ENCODE measurements at regions not wholly inside any gene's neighbourhood (a gene's known extent, or its start where the extent isn't known, plus 50 kb on each side); places are given as distances from the start of the nearest gene placed in this dataset.
A peak's percentile ranks its signal among the peaks of the same experiment; 100 is the strongest.

DNA sequence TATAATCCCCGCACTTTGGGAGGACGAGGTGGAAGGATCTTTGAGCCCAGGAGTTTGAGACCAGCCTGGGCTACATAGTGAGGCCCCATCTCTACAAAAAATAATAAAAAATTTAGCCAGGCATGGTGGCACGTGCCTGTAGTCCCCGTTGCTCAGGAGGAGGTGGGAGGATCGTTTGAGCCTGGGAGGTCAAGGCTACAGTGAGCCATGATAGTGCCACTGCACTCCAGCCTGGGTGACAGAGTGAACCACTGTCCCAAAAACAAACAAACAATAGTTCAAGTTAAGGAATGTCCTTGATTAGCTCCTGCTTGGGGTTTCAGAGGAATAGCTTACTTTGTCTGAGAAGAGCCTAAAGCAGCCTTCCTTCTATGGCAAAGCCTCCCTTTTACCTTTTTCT is 51.7 kb upstream of the AMOTL2 start (continued):
- TF ChIP-seq, protein P1, sequence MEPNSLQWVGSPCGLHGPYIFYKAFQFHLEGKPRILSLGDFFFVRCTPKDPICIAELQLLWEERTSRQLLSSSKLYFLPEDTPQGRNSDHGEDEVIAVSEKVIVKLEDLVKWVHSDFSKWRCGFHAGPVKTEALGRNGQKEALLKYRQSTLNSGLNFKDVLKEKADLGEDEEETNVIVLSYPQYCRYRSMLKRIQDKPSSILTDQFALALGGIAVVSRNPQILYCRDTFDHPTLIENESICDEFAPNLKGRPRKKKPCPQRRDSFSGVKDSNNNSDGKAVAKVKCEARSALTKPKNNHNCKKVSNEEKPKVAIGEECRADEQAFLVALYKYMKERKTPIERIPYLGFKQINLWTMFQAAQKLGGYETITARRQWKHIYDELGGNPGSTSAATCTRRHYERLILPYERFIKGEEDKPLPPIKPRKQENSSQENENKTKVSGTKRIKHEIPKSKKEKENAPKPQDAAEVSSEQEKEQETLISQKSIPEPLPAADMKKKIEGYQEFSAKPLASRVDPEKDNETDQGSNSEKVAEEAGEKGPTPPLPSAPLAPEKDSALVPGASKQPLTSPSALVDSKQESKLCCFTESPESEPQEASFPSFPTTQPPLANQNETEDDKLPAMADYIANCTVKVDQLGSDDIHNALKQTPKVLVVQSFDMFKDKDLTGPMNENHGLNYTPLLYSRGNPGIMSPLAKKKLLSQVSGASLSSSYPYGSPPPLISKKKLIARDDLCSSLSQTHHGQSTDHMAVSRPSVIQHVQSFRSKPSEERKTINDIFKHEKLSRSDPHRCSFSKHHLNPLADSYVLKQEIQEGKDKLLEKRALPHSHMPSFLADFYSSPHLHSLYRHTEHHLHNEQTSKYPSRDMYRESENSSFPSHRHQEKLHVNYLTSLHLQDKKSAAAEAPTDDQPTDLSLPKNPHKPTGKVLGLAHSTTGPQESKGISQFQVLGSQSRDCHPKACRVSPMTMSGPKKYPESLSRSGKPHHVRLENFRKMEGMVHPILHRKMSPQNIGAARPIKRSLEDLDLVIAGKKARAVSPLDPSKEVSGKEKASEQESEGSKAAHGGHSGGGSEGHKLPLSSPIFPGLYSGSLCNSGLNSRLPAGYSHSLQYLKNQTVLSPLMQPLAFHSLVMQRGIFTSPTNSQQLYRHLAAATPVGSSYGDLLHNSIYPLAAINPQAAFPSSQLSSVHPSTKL (CRISPR knock-in tag; IDR thresholded peaks at IDR 0.05), result peak; percentile 69
- TF ChIP-seq SP5 (CRISPR knock-in tag; IDR thresholded peaks at IDR 0.05; ENCODE audit: borderline replicate concordance, low read depth), result peak; percentile 30; the same call in 1 of the 2 replicates
- no peak for TF ChIP-seq ZNF510 (CRISPR knock-in tag; IDR thresholded peaks at IDR 0.05; ENCODE audit: low read depth)
- TF ChIP-seq EP300 (IDR thresholded peaks at IDR 0.05; ENCODE audit: low read depth in 2 of 2, low read length in 2 of 2), result 0 out of 4 replicates have a peak, but pooled peaks of 1 of the 2 experiments have one; percentile 7
- no peak for TF ChIP-seq EP300 (CRISPR knock-in tag; IDR thresholded peaks at IDR 0.05; ENCODE audit: borderline replicate concordance)
- TF ChIP-seq ZNF740 (CRISPR knock-in tag; IDR thresholded peaks at IDR 0.05), result no peak
- 0 out of 2 replicates have a peak, but pooled peaks have one; percentile 22 for TF ChIP-seq PAXIP1 (CRISPR knock-in tag; conservative IDR thresholded peaks at IDR 0.05)
- TF ChIP-seq RARA (CRISPR knock-in tag; IDR thresholded peaks at IDR 0.05), result peak; percentile 79
- TF ChIP-seq FOSL2 (CRISPR knock-in tag; IDR thresholded peaks at IDR 0.05), result 0 out of 2 replicates have a peak, but pooled peaks have one; percentile 22
- peak; percentile 61; the same call in 1 of the 2 replicates for TF ChIP-seq HMG20A (CRISPR knock-in tag; IDR thresholded peaks at IDR 0.05; ENCODE audit: borderline replicate concordance)
- TF ChIP-seq ZNF121 (CRISPR knock-in tag; IDR thresholded peaks at IDR 0.05), result peak; percentile 51; the same call in 1 of the 2 replicates
- TF ChIP-seq ZFP91 (CRISPR knock-in tag; IDR thresholded peaks at IDR 0.05; ENCODE audit: borderline replicate concordance), result no peak
- no peak for TF ChIP-seq FOXA1 (IDR thresholded peaks at IDR 0.05)
- TF ChIP-seq FOXA1 (CRISPR knock-in tag; IDR thresholded peaks at IDR 0.05), result peak; percentile 16; the same call in 1 of the 2 replicates
- 0 out of 2 replicates have a peak, but pooled peaks have one; percentile 23 for TF ChIP-seq SOX5 (CRISPR knock-in tag; IDR thresholded peaks at IDR 0.05; ENCODE audit: borderline replicate concordance)
- peak; percentile 34; the same call in 1 of the 2 replicates for TF ChIP-seq THRA (CRISPR knock-in tag; IDR thresholded peaks at IDR 0.05; ENCODE audit: borderline replicate concordance)
- TF ChIP-seq ISL2 (CRISPR knock-in tag; IDR thresholded peaks at IDR 0.05), result 0 out of 2 replicates have a peak, but pooled peaks have one; percentile 30
- TF ChIP-seq SALL1 (CRISPR knock-in tag; IDR thresholded peaks at IDR 0.05), result peak; percentile 60
- peak; percentile 37; the same call in 1 of the 2 replicates for TF ChIP-seq ZNF292 (CRISPR knock-in tag; IDR thresholded peaks at IDR 0.05; ENCODE audit: borderline replicate concordance, low read depth)
- TF ChIP-seq RXRA (CRISPR knock-in tag; IDR thresholded peaks at IDR 0.05), result peak; percentile 61; the same call in 1 of the 2 replicates
- peak; percentile 79 for TF ChIP-seq BHLHE40 (IDR thresholded peaks at IDR 0.05; ENCODE audit: low read length)
